ENCODE measurements at regions not wholly inside any gene's neighbourhood (a gene's known extent, or its start where the extent isn't known, plus 50 kb on each side); places are given as distances from the start of the nearest gene placed in this dataset.

DNA sequence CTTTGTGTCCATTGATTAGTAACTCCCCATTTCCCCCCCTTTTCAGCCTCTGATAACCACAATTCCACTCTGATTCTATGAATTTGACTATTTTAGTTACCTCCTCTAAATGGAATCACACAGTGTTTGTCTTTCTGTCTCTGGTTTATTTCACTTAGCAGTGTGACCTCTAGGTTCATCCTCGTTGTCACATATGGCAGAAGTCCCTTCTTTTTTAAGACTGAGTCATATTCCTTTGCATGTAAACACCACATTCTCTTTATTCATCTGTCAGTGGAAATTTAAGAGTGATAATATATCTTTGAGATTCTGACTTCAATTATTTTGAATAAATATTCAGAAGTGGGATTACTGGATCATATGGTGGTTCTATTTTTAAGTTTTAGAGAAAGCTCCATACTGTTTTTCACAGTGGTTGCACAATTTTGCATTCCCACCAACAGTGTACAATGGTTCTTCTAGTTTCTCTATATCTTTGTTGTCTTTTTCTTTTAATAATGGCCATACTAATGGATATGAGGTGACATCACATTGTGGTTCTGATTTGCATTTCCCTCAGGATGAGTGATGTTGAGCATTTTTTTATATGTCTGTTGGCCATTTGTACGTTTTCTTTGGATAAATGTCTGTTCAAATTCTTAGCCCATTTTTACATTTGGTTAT is 126.1 kb upstream of the GRB10 start:
- no peak for TF ChIP-seq EZH2 (IDR thresholded peaks at IDR 0.05; ENCODE audit: borderline replicate concordance, low read depth, low read length, poor library complexity, severe bottlenecking)
- TF ChIP-seq, protein P1, sequence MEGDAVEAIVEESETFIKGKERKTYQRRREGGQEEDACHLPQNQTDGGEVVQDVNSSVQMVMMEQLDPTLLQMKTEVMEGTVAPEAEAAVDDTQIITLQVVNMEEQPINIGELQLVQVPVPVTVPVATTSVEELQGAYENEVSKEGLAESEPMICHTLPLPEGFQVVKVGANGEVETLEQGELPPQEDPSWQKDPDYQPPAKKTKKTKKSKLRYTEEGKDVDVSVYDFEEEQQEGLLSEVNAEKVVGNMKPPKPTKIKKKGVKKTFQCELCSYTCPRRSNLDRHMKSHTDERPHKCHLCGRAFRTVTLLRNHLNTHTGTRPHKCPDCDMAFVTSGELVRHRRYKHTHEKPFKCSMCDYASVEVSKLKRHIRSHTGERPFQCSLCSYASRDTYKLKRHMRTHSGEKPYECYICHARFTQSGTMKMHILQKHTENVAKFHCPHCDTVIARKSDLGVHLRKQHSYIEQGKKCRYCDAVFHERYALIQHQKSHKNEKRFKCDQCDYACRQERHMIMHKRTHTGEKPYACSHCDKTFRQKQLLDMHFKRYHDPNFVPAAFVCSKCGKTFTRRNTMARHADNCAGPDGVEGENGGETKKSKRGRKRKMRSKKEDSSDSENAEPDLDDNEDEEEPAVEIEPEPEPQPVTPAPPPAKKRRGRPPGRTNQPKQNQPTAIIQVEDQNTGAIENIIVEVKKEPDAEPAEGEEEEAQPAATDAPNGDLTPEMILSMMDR (conservative IDR thresholded peaks at IDR 0.05; ENCODE audit: low read depth, low read length): no peak
